Islet of Langerhans (tissue), 1 donor: ENCODE measurements at regions not wholly inside any gene's neighbourhood (a gene's known extent, or its start where the extent isn't known, plus 50 kb on each side); places are given as distances from the start of the nearest gene placed in this dataset.
"Not testable (repeated sequence)": the region's sequence is repeated elsewhere in the genome, so short reads cannot be mapped to it uniquely, and the experiment has no call there.

Experiments used
- FAIRE-seq: peaks from one replicate; lab custom pipeline; 2011; peaks lifted over from hg19 to GRCh38; lab: Jason Lieb, UNC

- not testable (repeated sequence) for FAIRE-seq
Observed at GRCh38 chr4:54409270-54409817, 180.3 kb downstream of the PDGFRA start.

- no peak for FAIRE-seq
Observed at GRCh38 chr4:54414545-54414944, 185.5 kb downstream of the PDGFRA start.

GRCh38 chr4:54417476-54417875 is 188.4 kb downstream of the PDGFRA start:
- no peak for FAIRE-seq

- FAIRE-seq = no peak
Observed at GRCh38 chr4:54418468-54418867, 189.4 kb downstream of the PDGFRA start.

- FAIRE-seq = no peak
Observed at GRCh38 chr4:54423066-54423465, 194.0 kb downstream of the PDGFRA start.

GRCh38 chr4:54427826-54428225 is 198.7 kb downstream of the PDGFRA start:
- no peak for FAIRE-seq

- FAIRE-seq = no peak
Observed at GRCh38 chr4:54428940-54429339, 199.8 kb downstream of the PDGFRA start.

GRCh38 chr4:54433686-54434085 is 204.6 kb downstream of the PDGFRA start:
- no peak for FAIRE-seq

GRCh38 chr4:54439831-54440243 is 210.7 kb downstream of the PDGFRA start:
- FAIRE-seq = no peak

GRCh38 chr4:54440394-54441136 is 211.5 kb downstream of the PDGFRA start:
- peak; percentile 24 for FAIRE-seq

GRCh38 chr4:54445866-54446265 is 211.9 kb upstream of the KIT start:
- no peak for FAIRE-seq

- FAIRE-seq = no peak
Observed at GRCh38 chr4:54446581-54446980, 211.2 kb upstream of the KIT start.

- FAIRE-seq = no peak
Observed at GRCh38 chr4:54447304-54447703, 210.5 kb upstream of the KIT start.

GRCh38 chr4:54449999-54450398 is 207.8 kb upstream of the KIT start:
- no peak for FAIRE-seq

GRCh38 chr4:54466960-54467359 is 190.8 kb upstream of the KIT start:
- not testable (repeated sequence) for FAIRE-seq

- no peak for FAIRE-seq
Observed at GRCh38 chr4:54473077-54473545, 184.6 kb upstream of the KIT start.

- no peak for FAIRE-seq
Observed at GRCh38 chr4:54473798-54474197, 184.0 kb upstream of the KIT start.

- no peak for FAIRE-seq
Observed at GRCh38 chr4:54475546-54475945, 182.2 kb upstream of the KIT start.

- FAIRE-seq = no peak
Observed at GRCh38 chr4:54482529-54483200, 175.1 kb upstream of the KIT start.

- FAIRE-seq = no peak
Observed at GRCh38 chr4:54484383-54484782, 173.4 kb upstream of the KIT start.

GRCh38 chr4:54487491-54487890 is 170.3 kb upstream of the KIT start:
- no peak for FAIRE-seq

GRCh38 chr4:54493862-54494261 is 163.9 kb upstream of the KIT start:
- no peak for FAIRE-seq

- no peak for FAIRE-seq
Observed at GRCh38 chr4:54495091-54495490, 162.7 kb upstream of the KIT start.

GRCh38 chr4:54495641-54496040 is 162.1 kb upstream of the KIT start:
- no peak for FAIRE-seq
